ENCODE measurements at regions not wholly inside any gene's neighbourhood (a gene's known extent, or its start where the extent isn't known, plus 50 kb on each side); places are given as distances from the start of the nearest gene placed in this dataset.

GRCh38 chr13:53474878-53475277 is 446.3 kb downstream of the OLFM4 start:
- no peak for DNase-seq (ENCODE audit: low spot score in 2 of 2)
- no peak for TF ChIP-seq POLR2A (IDR thresholded peaks at IDR 0.05)
- TF ChIP-seq, protein P1, sequence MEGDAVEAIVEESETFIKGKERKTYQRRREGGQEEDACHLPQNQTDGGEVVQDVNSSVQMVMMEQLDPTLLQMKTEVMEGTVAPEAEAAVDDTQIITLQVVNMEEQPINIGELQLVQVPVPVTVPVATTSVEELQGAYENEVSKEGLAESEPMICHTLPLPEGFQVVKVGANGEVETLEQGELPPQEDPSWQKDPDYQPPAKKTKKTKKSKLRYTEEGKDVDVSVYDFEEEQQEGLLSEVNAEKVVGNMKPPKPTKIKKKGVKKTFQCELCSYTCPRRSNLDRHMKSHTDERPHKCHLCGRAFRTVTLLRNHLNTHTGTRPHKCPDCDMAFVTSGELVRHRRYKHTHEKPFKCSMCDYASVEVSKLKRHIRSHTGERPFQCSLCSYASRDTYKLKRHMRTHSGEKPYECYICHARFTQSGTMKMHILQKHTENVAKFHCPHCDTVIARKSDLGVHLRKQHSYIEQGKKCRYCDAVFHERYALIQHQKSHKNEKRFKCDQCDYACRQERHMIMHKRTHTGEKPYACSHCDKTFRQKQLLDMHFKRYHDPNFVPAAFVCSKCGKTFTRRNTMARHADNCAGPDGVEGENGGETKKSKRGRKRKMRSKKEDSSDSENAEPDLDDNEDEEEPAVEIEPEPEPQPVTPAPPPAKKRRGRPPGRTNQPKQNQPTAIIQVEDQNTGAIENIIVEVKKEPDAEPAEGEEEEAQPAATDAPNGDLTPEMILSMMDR (IDR thresholded peaks at IDR 0.05): no peak
- WGBS, 2 donors: 68 to 75% methylated on average over 2 of the region's 2 CpGs
- intact Hi-C loops (cut with DNase I; ENCODE audit: low total_unique reads): no loop called here
- no peak overlapping the region for H3K4me3 ChIP-seq (ENCODE audit: low read depth, poor library complexity, severe bottlenecking)

DNA sequence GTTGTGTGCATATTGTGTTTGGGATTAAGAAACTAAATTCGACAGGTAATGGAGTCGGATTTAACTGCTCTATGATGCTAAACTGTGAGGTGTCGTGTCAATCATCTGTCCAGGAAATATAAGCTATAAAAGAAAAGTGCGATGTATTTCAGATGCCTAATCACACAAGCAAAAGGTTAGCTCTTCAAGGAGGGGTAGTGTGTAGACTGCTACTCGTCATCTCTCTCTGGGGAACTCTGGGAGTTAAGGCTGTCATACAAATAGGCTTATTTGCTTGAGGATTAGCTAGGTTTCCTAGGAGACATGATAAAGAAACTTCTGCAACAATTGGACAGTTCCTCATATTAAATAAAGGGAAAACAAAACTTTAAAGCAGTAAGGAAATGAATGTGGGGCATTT is 462.1 kb downstream of the OLFM4 start:
- no peak overlapping the region for H3K4me3 ChIP-seq (ENCODE audit: low read depth, poor library complexity, severe bottlenecking)
- DNase-seq (ENCODE audit: low spot score in 2 of 2): no peak
- intact Hi-C loops (cut with DNase I; ENCODE audit: low total_unique reads): no loop called here
- WGBS, 2 donors: 56 to 72% methylated on average over 5 of the region's 5 CpGs
- no peak for TF ChIP-seq POLR2A (IDR thresholded peaks at IDR 0.05)
- TF ChIP-seq, protein P1 (IDR thresholded peaks at IDR 0.05): no peak

GRCh38 chr13:53494406-53494805 is 465.8 kb downstream of the OLFM4 start:
- WGBS, 2 donors: 34% methylated on average over 2 of the region's 2 CpGs
- intact Hi-C loops (cut with DNase I; ENCODE audit: low total_unique reads): no loop called here

GRCh38 chr13:53499576-53500133 is 471.0 kb downstream of the OLFM4 start:
- H3K4me3 ChIP-seq (ENCODE audit: low read depth, poor library complexity, severe bottlenecking): no peak overlapping the region
- intact Hi-C loops (cut with DNase I; ENCODE audit: low total_unique reads): no loop called here
- TF ChIP-seq POLR2A (IDR thresholded peaks at IDR 0.05): no peak
- TF ChIP-seq, protein P1 (IDR thresholded peaks at IDR 0.05): no peak
- no peak for DNase-seq (ENCODE audit: low spot score in 2 of 2)
- WGBS, 2 donors: 60 to 65% methylated on average over 3 of the region's 3 CpGs

More at GRCh38 chr13:53494406-53494805, 465.8 kb downstream of the OLFM4 start:
- no peak overlapping the region for H3K4me3 ChIP-seq (ENCODE audit: low read depth, poor library complexity, severe bottlenecking)
- TF ChIP-seq POLR2A (IDR thresholded peaks at IDR 0.05): no peak
- TF ChIP-seq, protein P1 (IDR thresholded peaks at IDR 0.05): no peak
- no peak for DNase-seq (ENCODE audit: low spot score in 2 of 2)

- no peak for DNase-seq (ENCODE audit: low spot score in 2 of 2)
- intact Hi-C loops (cut with DNase I; ENCODE audit: low total_unique reads): no loop called here
- TF ChIP-seq POLR2A (IDR thresholded peaks at IDR 0.05): no peak
- TF ChIP-seq, protein P1 (IDR thresholded peaks at IDR 0.05): no peak
- H3K4me3 ChIP-seq (ENCODE audit: low read depth, poor library complexity, severe bottlenecking): no peak overlapping the region
Measured at GRCh38 chr13:53501387-53501786, 472.8 kb downstream of the OLFM4 start.

DNA sequence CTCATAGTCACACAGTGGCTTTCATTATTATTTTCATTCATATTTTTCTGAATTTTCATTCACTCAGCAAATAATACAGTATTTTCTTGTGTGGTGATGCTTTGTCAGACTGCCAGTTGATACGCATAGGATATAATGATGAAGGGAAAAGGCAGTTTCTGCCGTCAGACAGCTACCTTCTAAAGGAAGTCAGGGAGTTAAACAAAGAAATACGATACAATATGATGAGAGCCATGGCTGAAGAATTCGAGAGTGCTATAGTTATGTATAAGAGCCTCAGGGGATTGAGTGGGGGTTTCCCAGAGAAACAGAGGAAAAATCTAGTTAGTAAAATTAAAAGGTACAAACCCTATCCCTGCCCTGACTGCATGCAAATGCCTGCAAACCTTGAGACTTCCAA is 479.1 kb downstream of the OLFM4 start:
- intact Hi-C loops (cut with DNase I; ENCODE audit: low total_unique reads): no loop called here
- no peak for DNase-seq (ENCODE audit: low spot score in 2 of 2)
- TF ChIP-seq POLR2A (IDR thresholded peaks at IDR 0.05): no peak
- TF ChIP-seq, protein P1 (IDR thresholded peaks at IDR 0.05): no peak
- WGBS, 2 donors: 41 to 45% methylated on average over 4 of the region's 4 CpGs
- H3K4me3 ChIP-seq (ENCODE audit: low read depth, poor library complexity, severe bottlenecking): no peak overlapping the region
